C4-2B (cell line): ENCODE measurements at regions not wholly inside any gene's neighbourhood (a gene's known extent, or its start where the extent isn't known, plus 50 kb on each side); places are given as distances from the start of the nearest gene placed in this dataset.

Experiments used
- H3K27ac ChIP-seq: fragments of 450-650 bp; 2 replicates; pipeline ENCODE4 v1.5.1; 2017
- ZFX ChIP-seq: fragments of 450-650 bp; IDR thresholded peaks from 2 replicates; pipeline ENCODE4 v1.6.1; 2017
- TF ChIP-seq, protein P1 (sequence below): fragments of 450-650 bp; conservative IDR thresholded peaks from 2 replicates; pipeline ENCODE4 v1.5.1; 2017; ENCODE audit warnings: mild to moderate bottlenecking

DNA sequence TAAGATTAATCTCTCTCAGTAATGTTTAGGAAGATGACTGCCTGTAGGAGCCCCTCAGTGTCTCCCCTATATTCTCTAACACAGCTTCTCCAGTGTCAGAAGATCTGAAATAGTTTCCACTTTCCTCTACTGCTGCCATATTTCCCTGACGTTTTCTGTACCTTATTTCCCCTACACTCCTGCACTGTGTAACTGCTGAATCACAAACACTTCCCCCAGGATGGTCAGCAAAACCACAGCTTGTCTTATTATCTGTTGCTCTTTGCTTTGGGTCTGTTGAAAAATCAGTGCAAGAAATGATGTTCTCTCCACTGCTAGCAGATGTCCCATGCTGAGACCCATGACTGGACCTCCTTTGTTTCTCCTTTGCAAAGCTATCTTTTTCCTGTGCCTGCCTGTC is 441.7 kb downstream of the EPHA4 start:
- no peak overlapping the region for H3K27ac ChIP-seq
- TF ChIP-seq ZFX, result no peak
- TF ChIP-seq, protein P1, sequence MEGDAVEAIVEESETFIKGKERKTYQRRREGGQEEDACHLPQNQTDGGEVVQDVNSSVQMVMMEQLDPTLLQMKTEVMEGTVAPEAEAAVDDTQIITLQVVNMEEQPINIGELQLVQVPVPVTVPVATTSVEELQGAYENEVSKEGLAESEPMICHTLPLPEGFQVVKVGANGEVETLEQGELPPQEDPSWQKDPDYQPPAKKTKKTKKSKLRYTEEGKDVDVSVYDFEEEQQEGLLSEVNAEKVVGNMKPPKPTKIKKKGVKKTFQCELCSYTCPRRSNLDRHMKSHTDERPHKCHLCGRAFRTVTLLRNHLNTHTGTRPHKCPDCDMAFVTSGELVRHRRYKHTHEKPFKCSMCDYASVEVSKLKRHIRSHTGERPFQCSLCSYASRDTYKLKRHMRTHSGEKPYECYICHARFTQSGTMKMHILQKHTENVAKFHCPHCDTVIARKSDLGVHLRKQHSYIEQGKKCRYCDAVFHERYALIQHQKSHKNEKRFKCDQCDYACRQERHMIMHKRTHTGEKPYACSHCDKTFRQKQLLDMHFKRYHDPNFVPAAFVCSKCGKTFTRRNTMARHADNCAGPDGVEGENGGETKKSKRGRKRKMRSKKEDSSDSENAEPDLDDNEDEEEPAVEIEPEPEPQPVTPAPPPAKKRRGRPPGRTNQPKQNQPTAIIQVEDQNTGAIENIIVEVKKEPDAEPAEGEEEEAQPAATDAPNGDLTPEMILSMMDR, result no peak

DNA sequence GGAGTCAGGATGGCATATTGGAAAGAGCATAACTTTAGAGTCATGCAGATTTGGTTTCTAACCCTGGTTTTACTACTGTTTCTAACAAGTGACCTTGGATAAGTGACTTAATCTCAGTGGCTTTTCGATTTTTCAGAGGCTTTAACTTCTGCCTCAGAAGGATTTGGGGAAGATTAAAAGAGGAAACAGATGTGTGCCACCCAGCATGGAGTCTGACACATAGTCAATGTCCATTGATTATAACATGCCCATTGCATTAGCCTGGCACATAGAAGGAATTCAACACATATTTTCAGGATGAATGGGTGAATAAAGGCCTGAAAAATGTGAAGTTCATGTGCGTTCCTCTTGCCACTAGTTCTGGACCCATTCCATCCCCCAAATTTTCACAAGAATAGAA is 438.2 kb downstream of the EPHA4 start:
- no peak overlapping the region for H3K27ac ChIP-seq
- TF ChIP-seq, protein P1, result no peak
- no peak for TF ChIP-seq ZFX

DNA sequence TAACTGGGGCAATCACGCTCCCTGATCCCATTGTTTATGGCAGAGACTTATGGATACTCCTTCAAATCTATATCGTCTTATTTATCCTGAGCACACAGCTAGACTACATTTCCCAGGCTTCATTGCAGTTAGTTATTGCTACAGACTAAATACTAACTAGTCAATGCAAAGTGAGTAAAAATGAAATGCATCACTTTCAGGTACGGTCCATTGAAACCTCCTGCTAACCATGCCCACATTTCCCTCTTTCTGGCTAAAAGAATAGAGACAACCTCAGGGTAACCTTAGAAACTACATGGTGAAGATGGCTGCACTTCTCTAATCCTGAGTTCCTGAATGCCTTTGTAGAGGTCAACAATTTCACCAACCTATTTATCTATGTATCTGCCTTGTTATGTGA is 437.4 kb downstream of the EPHA4 start:
- TF ChIP-seq ZFX, result no peak
- TF ChIP-seq, protein P1, result no peak

DNA sequence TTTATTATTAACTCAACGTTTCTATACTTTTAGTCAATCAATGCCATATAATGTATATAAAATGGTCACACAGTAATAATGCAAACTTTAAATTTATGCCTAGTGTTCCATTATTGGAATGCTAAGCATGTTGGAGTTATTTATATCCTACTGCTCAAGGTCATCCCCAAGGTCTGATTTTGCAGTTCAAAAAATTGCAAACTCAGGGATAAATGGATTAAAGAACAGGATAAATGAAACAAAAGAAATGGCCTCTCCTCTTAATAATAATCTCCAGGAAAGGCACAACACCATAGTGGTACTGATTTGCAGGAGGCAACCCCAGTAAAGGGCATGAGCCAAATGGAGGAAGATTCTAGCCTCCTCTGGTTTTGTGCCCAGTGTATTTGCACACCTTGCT is 436.4 kb downstream of the EPHA4 start:
- no peak for TF ChIP-seq ZFX
- TF ChIP-seq, protein P1, result no peak
- no peak overlapping the region for H3K27ac ChIP-seq

More for the DNA sequence above, 437.4 kb downstream of the EPHA4 start:
- H3K27ac ChIP-seq, result no peak overlapping the region

DNA sequence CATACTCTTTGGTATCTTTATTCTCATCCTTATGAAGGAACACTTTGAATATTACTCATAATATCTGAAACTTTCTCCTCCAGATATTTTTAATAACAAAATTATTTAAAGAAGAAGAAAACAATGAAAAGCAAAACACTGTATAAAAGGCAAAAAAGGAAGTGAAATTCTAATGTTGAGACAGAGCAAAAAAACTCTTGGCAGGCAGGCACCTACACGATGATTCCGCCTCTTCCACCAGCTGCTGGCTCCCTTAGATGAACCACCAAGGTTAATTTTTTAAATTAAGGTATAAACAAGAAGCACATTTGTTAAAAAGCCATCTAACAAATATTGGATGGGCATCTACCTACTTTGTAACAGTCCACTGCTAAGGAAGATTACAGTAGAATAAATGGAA is 434.7 kb downstream of the EPHA4 start:
- no peak for TF ChIP-seq ZFX
- no peak overlapping the region for H3K27ac ChIP-seq

DNA sequence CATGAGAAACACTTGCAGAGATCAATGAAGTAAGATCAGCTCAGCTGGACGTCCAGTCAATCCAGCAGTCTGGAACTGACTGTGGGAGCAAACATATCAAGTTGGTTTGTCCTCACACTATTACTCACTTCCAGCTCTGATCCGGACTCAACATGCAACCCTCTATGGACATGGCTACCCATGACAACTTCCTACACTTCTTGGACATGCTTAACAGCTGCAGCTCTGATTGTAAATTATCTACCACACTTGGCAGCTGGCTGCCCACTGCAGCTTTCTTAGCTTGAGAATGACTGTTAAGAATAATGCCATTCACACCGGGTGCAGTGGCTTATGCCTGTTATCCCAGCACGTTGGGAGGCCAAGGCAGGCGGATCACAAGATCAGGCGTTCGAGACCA is 429.8 kb downstream of the EPHA4 start:
- H3K27ac ChIP-seq, result no peak overlapping the region
- no peak for TF ChIP-seq ZFX
- TF ChIP-seq, protein P1, result no peak

DNA sequence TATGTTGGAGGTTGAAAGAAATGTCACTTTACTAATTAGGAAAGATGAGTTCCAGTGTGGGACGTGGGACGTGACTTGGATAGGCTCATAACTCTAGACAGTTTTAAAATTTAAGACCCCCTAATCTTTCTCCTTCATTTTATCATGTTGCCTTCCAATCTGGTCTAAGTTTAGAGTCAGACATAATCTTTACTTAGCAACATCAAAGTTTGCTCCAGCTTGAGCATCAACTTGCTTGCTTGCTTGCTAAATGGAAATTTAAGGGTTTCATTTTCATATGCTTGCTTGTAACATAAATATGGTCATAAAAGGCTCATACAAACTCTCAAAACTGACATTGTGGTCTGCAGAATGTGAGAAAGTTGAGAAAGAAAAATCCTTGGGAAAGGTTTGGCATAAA is 428.9 kb downstream of the EPHA4 start:
- H3K27ac ChIP-seq, result no peak overlapping the region
- TF ChIP-seq, protein P1, result no peak

DNA sequence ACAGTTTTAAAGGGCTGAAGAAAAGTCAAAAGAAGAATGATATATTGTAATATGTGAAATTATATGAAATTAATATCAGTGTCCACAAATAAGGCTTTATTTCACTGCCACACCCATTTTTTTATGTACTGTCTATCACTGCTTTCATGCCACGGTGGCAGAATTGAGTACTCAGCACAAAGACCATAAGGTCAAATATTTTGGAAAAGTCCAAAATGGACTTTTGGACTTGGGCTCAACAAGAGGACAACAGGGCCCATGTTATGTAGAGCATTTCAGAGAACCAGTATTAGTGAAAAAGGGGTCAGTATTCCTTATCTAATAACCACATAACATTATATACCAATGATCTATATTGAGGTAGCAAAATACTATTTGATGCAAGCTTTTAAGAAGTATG is 427.2 kb downstream of the EPHA4 start:
- TF ChIP-seq, protein P1, result no peak
- TF ChIP-seq ZFX, result no peak
- H3K27ac ChIP-seq, result no peak overlapping the region
